ENCODE measurements at regions not wholly inside any gene's neighbourhood (a gene's known extent, or its start where the extent isn't known, plus 50 kb on each side); places are given as distances from the start of the nearest gene placed in this dataset.

GRCh38 chr7:110130669-110131068, 960.3 kb upstream of the LRRN3 start:
- H2AFZ ChIP-seq (ENCODE audit: low read length) = no peak overlapping the region
- H3K4me1 ChIP-seq (ENCODE audit: insufficient read depth, low read length) = no peaks in the 10 kb centered on the region
- no TSS peak for BruUV-seq (replicated peaks)
- ATAC-seq = no peak
- H3K27me3 ChIP-seq (ENCODE audit: control insufficient read depth in 1 of 2, insufficient read depth in 2 of 2, low read length in 2 of 2) = no peaks in the 10 kb centered on the region
- no peak overlapping the region for H3K4me2 ChIP-seq (ENCODE audit: low read depth, low read length)
- H3K9me3 ChIP-seq (ENCODE audit: low read length) = no peaks in the 10 kb centered on the region
- no peak overlapping the region for H3K9ac ChIP-seq (ENCODE audit: insufficient read depth, low read depth, low read length)
- CTCF ChIA-PET (ENCODE audit: low intra/inter-chr PET ratio, low total read pairs) = no interaction called here
- no peak overlapping the region for H3K4me3 ChIP-seq (replicated peaks in 1 of 3; ENCODE audit: insufficient read depth in 1 of 3, low read depth in 2 of 3, low read length in 3 of 3)
- no peak for DNase-seq (ENCODE audit: low spot score)
- H4K20me1 ChIP-seq (ENCODE audit: insufficient read depth, low read length) = no peaks in the 10 kb centered on the region
- no peaks in the 10 kb centered on the region for H3K36me3 ChIP-seq (replicated peaks in 1 of 2; ENCODE audit: control insufficient read depth in 1 of 2, insufficient read depth in 2 of 2, low read length in 2 of 2)
- no peak overlapping the region for H3K27ac ChIP-seq (ENCODE audit: extremely low read length, insufficient read depth, low read length)
- POLR2A ChIA-PET = no interaction called here
- in situ Hi-C loops (cut with HindIII; ENCODE audit: extremely low pct_ligation_motif_present, low pct_unique_long_range_greater_than_20kb) (no loop called here), intact Hi-C loops (cut with micrococcal nuclease; ENCODE audit: unreplicated experiment) (no loop called here)
- FAIRE-seq = no peak
- WGBS (ENCODE audit: low lambda C conversion rate) = 2% methylated on average over 2 of the region's 2 CpGs
- H3K79me2 ChIP-seq (ENCODE audit: insufficient read depth, low read length) = no peaks in the 10 kb centered on the region
- TF ChIP-seq NFE2L1 (CRISPR knock-in tag; IDR thresholded peaks at IDR 0.05; ENCODE audit: borderline replicate concordance) (no peak), ELF1 (CRISPR knock-in tag; IDR thresholded peaks at IDR 0.05) (no peak), MIXL1 (CRISPR knock-in tag; IDR thresholded peaks at IDR 0.05) (no peak), ZNF280B (CRISPR knock-in tag; IDR thresholded peaks at IDR 0.05; ENCODE audit: borderline replicate concordance) (no peak), PBX3 (CRISPR knock-in tag; IDR thresholded peaks at IDR 0.05; ENCODE audit: borderline replicate concordance) (no peak), BRF2 (CRISPR knock-in tag; IDR thresholded peaks at IDR 0.05) (no peak), CAMTA2 (CRISPR knock-in tag; IDR thresholded peaks at IDR 0.05; ENCODE audit: borderline replicate concordance) (no peak), ZZZ3 (CRISPR knock-in tag; IDR thresholded peaks at IDR 0.05; ENCODE audit: borderline replicate concordance) (no peak), ZNF160 (CRISPR knock-in tag; IDR thresholded peaks at IDR 0.05) (no peak), ZNF576 (CRISPR knock-in tag; IDR thresholded peaks at IDR 0.05) (no peak), ZNF329 (CRISPR knock-in tag; IDR thresholded peaks at IDR 0.05; ENCODE audit: low read depth) (no peak), ZNF574 (CRISPR knock-in tag; IDR thresholded peaks at IDR 0.05) (no peak), ZNF256 (CRISPR knock-in tag; conservative IDR thresholded peaks at IDR 0.05) (no peak), DBP (CRISPR knock-in tag; IDR thresholded peaks at IDR 0.05; ENCODE audit: not compliant biosample characterization) (no peak), ZBTB14 (CRISPR knock-in tag; IDR thresholded peaks at IDR 0.05) (no peak)
